GM10266 (cell line): ENCODE measurements at regions not wholly inside any gene's neighbourhood (a gene's known extent, or its start where the extent isn't known, plus 50 kb on each side); places are given as distances from the start of the nearest gene placed in this dataset.

ENCODE experiments used
- DNase-seq: peaks from one replicate; pipeline ENCODE4 v3.0.0; 2012; ENCODE audit errors: extremely low spot score
- CTCF ChIP-seq: IDR thresholded peaks from 2 replicates; pipeline ENCODE4 v1.5.1; 2012; ENCODE audit warnings: mild to moderate bottlenecking, low read depth; ENCODE audit not compliant: control insufficient read depth, insufficient read depth; ENCODE audit errors: missing control alignments

GRCh38 chr2:8543383-8544170, 138.3 kb upstream of the ID2 start:
- DNase-seq: peak; percentile 71
- no peak for TF ChIP-seq CTCF

GRCh38 chr2:8544171-8544785, 137.6 kb upstream of the ID2 start:
- DNase-seq: no peak
- TF ChIP-seq CTCF: no peak

GRCh38 chr2:8544786-8545694, 136.8 kb upstream of the ID2 start:
- TF ChIP-seq CTCF: peak; percentile 59
- peak; percentile 75 for DNase-seq

- DNase-seq: no peak
- TF ChIP-seq CTCF: no peak
Measured at GRCh38 chr2:8545695-8546611, 135.9 kb upstream of the ID2 start.

- TF ChIP-seq CTCF: no peak
- no peak for DNase-seq
Measured at GRCh38 chr2:8546612-8547283, 135.1 kb upstream of the ID2 start.
